Colon (tissue), 2 donors: ENCODE measurements at regions not wholly inside any gene's neighbourhood (a gene's known extent, or its start where the extent isn't known, plus 50 kb on each side); places are given as distances from the start of the nearest gene placed in this dataset.
"Not testable (repeated sequence)": the region's sequence is repeated elsewhere in the genome, so short reads cannot be mapped to it uniquely, and the experiment has no call there.

ENCODE experiments used
- FAIRE-seq: peaks from 2 replicates; lab custom pipeline; 2012; peaks lifted over from hg19 to GRCh38; lab: Jason Lieb, UNC
- donor health status: control.
- donor health status: control.

DNA sequence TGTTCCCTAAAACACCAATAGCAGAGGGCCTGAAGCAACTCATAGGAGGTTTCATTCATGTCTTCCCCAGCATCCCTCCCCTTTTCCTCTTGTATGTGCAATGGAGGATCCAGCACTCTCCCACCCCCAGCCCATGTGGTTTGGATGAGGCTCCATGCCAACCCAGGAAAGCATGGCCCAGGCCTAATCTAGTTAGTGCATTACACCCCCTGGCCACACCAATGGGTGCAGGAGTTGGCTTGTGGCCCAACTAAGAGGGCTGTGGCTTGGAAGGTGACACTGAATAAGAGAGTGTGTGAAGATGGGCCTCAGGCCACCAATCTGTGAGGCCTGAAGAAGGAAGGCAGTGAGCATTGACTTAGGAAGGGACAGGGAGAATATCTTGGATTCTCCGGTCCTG lies 70.8 kb upstream of the SMIM23 start:
- FAIRE-seq, result no peak

- no peak for FAIRE-seq
Measured at GRCh38 chr5:171715551-171715950, 70.1 kb upstream of the SMIM23 start.

GRCh38 chr5:171720086-171720485 lies 65.5 kb upstream of the SMIM23 start:
- FAIRE-seq, result no peak

DNA sequence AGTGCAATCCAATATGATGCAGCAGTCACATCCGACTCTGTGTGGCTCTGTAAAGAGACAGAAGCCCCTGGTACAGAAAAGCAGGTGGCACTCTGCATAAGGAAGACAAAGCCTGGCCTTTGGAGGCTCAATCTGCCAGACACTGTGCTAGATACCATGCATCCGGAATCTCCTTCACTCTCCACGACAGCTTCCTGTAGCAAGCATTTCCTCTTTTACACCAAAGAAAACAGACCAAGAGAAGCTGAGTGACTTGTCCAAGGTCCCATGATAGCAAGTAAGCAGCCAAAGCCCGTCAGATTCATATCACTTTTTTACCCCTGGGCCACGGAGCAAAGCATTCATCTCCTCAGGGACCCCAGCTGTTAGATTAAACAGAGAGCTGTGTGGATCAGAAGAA lies 64.2 kb upstream of the SMIM23 start:
- FAIRE-seq, result no peak

DNA sequence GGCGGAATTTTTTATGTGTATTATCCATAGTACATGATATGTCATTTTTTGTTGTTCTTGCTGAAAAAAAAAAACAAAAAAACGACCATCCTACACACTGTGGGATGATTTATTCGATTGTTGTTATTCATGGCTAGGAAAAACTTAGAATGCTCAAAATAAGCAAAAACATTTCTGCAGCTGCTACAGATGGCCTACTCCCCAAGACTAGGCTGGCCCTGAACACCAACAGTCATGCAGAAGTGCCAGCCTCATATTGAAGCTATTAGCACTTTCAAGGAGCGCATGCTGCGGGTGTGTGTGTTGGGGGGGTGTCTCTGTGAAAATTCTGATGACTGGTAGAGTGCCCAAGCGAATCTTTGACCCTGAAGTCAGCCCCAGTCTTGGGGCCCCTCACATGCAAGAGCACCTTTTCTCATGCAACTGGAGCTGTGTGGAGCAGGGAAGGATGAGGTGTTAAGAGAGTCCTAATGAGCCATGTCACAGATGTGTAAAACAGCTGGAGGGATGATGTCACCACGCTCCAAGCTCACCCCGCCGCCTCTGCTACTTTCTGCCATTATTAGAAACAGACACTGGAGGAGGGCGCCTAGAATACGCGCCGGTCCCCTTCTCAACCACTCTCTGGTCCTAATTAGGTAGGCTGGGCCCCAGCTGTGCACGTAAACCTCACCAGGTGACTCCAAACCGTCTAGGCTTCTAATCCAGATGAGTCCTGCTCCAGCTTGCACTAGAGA lies 61.0 kb upstream of the SMIM23 start:
- FAIRE-seq, result no peak

DNA sequence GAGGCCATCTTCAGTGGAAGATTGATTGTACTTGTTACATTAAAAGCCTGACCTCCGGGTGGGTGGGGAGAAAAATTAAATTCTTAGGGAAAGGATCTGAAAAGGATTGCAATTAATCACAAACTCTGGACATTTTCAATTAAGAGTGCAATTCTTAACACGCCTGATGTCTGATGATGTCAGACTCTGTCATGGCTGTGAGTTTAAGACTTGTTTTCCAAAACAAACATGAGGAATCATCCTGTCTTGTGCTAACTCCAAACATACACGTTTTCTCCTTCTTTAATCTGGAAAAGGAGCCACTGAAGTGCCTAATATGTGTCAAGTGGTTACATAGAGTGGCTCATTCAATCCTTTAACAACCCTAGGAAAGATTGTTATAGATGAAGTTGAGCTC lies 60.4 kb upstream of the SMIM23 start:
- FAIRE-seq, result no peak

- FAIRE-seq, result not testable (repeated sequence)
Measured at GRCh38 chr5:171726819-171727218, 58.8 kb upstream of the SMIM23 start.

DNA sequence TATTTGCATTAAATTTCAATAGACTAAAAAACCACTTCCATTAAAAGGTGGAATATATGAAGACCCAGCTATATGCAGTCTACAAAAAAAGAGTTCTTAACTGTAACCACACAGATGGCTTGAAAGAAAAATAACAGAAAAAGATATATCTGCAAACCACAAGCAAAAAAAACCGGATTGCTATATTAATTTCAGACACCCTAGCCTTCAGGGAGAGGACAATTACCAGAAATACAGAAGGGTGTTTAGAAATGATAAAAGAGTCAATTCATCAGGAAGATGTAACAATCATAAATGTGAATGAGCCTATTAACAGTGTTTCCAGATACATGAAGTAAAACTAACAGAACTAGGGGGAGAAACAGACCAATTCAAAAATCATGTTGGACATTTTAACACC lies 56.9 kb upstream of the SMIM23 start:
- FAIRE-seq, result no peak
